ENCODE measurements at regions not wholly inside any gene's neighbourhood (a gene's known extent, or its start where the extent isn't known, plus 50 kb on each side); places are given as distances from the start of the nearest gene placed in this dataset.

DNA sequence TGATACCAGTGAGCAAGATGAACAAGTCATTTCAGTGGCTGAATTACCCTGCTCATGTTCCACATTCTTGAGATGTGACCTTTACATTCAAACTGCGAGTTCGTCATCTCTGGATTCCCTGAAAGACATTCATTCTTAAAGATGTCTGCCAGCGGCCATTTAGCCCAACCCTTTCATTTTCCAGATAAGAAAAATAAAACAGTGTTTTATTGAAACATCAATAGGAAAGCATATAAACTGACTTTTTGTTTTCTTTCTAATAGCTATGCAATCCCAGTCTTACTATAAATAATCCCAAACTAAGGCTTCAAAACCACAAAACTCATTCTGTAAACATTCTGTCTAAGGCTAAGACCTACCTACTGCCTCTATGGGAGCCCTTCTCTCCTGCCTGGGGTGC, 134.0 kb downstream of the SAMD5 start:
- TF ChIP-seq CTCF (conservative IDR thresholded peaks at IDR 0.05 in 1 of 2, IDR thresholded peaks at IDR 0.05 in 1 of 2; ENCODE audit: extremely low read depth in 1 of 2, insufficient read depth in 1 of 2, low read depth in 1 of 2, low read length in 2 of 2) (no peak), EZH2 (IDR thresholded peaks at IDR 0.05; ENCODE audit: borderline replicate concordance, low read length) (no peak)

Measured in mammary epithelial cell (primary cell).